Lung (tissue), 11 donors: ENCODE measurements at regions not wholly inside any gene's neighbourhood (a gene's known extent, or its start where the extent isn't known, plus 50 kb on each side); places are given as distances from the start of the nearest gene placed in this dataset.

Source experiments
- ATAC-seq: fragments of 200-7000 bp; cut with Tn5 transposase; one replicate; pipeline ENCODE4 v1.9.1; 2020; ENCODE audit warnings: moderate number of reproducible peaks; ENCODE audit not compliant: insufficient read depth, low FRiP score
- DNase-seq, 3 donors: peaks; one replicate each; pipeline ENCODE4 v3.0.0-alpha.2; 2013 to 2017
- H3K27ac ChIP-seq, 2 donors: one replicate each; pipeline ENCODE4 v1.5.1; 2013; ENCODE audit warnings: mild to moderate bottlenecking in 2 of 2, moderate library complexity in 2 of 2, control low read depth in 1 of 2, inconsistent platforms in 1 of 2, low read depth in 1 of 2, low read length in 1 of 2
- H3K27me3 ChIP-seq, 3 donors: one replicate each; pipeline ENCODE4 v1.5.1; 2013; ENCODE audit warnings: low read length in 2 of 3; ENCODE audit not compliant: control insufficient read depth in 3 of 3, insufficient read depth in 3 of 3
- H3K36me3 ChIP-seq, 4 donors: one replicate each; pipeline ENCODE4 v1.5.1; 2013; ENCODE audit warnings: low read length in 4 of 4, mild to moderate bottlenecking in 1 of 4, moderate library complexity in 1 of 4; ENCODE audit not compliant: control insufficient read depth in 4 of 4, insufficient read depth in 4 of 4
- H3K4me1 ChIP-seq, 5 donors: one replicate each; pipeline ENCODE4 v1.5.1; 2013; ENCODE audit warnings: low read length in 5 of 5, mild to moderate bottlenecking in 2 of 5, moderate library complexity in 1 of 5; ENCODE audit not compliant: control insufficient read depth in 5 of 5, insufficient read depth in 5 of 5
- H3K4me3 ChIP-seq: one replicate; pipeline ENCODE4 v1.5.1; 2013; ENCODE audit warnings: mild to moderate bottlenecking, control low read depth, moderate library complexity
- H3K9ac ChIP-seq, 2 donors: one replicate each; pipeline ENCODE4 v1.5.1; 2013; ENCODE audit warnings: low read length in 2 of 2, control low read depth in 1 of 2; ENCODE audit not compliant: insufficient read depth in 1 of 2
- H3K9me3 ChIP-seq, 4 donors: one replicate each; pipeline ENCODE4 v1.5.1; 2013; ENCODE audit warnings: low read length in 3 of 4, mild to moderate bottlenecking in 1 of 4, moderate library complexity in 1 of 4; ENCODE audit not compliant: control insufficient read depth in 4 of 4, insufficient read depth in 3 of 4
- WGBS, 2 donors: extraction: QIAGEN DNeasy Blood & Tissue Kit; methylation state at CpG; one replicate each; pipeline ENCODE4 v1.1.7; 2013; 5-methylcytosine and 5-hydroxymethylcytosine counted together
- TF ChIP-seq, protein P1 (sequence below): IDR thresholded peaks from 2 replicates; pipeline ENCODE4 v1.5.1; 2012; ENCODE audit warnings: mild to moderate bottlenecking; ENCODE audit errors: control extremely low read depth, extremely low read depth
- donor health status: control.
- donor health status: control.
- donor health status: Bipolar disorder and iron deficiency.
- donor health status: healthy.
- donor health status: DM: yes; HTN: yes; CAD: no.

DNA sequence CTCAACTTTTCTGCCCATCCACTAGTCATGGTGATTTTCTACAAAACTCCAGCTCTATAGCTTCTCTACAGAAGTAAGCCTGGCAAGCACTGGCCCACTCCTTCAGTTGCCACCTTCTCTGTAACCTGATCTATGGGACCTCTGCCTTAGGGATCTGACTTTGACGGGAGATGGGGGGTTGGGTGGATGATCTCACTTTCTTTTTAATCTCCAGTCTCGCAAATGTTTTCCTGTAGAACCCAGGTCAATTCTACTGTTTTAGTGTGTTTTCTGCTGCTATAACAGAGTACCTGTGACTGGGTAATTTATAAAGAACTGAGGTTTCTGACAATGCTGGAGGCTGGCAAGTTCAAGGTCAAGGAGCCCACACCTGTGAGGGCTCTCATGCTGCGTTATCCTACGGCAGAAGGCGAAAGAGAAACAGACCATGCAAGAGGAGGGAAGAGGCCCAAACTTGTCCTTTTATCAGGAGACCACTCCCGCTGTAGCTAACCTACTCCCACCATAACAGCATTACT, 189.9 kb upstream of the THRB start:
- ATAC-seq: no peak
- no peak overlapping the region for H3K27ac ChIP-seq
- no peak overlapping the region for H3K9ac ChIP-seq
- H3K4me1 ChIP-seq: peaks cover 0 to 7% (median 3%) of the 10 kb centered on the region in 5 donors
- H3K9me3 ChIP-seq: no peaks in the 10 kb centered on the region
- TF ChIP-seq, protein P1, sequence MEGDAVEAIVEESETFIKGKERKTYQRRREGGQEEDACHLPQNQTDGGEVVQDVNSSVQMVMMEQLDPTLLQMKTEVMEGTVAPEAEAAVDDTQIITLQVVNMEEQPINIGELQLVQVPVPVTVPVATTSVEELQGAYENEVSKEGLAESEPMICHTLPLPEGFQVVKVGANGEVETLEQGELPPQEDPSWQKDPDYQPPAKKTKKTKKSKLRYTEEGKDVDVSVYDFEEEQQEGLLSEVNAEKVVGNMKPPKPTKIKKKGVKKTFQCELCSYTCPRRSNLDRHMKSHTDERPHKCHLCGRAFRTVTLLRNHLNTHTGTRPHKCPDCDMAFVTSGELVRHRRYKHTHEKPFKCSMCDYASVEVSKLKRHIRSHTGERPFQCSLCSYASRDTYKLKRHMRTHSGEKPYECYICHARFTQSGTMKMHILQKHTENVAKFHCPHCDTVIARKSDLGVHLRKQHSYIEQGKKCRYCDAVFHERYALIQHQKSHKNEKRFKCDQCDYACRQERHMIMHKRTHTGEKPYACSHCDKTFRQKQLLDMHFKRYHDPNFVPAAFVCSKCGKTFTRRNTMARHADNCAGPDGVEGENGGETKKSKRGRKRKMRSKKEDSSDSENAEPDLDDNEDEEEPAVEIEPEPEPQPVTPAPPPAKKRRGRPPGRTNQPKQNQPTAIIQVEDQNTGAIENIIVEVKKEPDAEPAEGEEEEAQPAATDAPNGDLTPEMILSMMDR: no peak
- 88 to 93% methylated on average over 6 of the region's 6 CpGs for WGBS, 2 donors
- DNase-seq: no peak
- no peak overlapping the region for H3K4me3 ChIP-seq
- H3K27me3 ChIP-seq: no peaks in the 10 kb centered on the region
- no peaks in the 10 kb centered on the region for H3K36me3 ChIP-seq

DNA sequence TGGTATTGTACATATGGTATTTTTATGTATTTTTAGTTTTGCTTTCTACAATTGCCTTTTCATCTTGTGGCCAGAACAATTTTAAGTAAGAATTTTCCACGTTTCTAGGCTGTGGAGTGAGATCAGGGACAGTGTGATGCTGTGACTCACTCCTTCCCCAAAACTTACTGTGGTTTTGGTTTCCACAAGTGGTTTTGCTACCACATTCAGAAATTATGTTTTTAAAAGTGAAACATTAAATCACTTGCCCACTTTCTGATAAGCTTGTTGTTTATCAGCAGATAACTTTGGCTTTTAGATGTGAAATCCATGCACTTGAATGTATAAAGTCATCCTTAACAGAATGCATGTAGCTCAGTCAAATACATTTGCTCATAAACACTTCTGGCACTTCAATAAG, 192.2 kb upstream of the THRB start:
- H3K4me3 ChIP-seq: no peak overlapping the region
- no peak for DNase-seq
- H3K27me3 ChIP-seq: no peaks in the 10 kb centered on the region
- no peak for ATAC-seq
- H3K9me3 ChIP-seq: no peaks in the 10 kb centered on the region
- TF ChIP-seq, protein P1: no peak
- peaks cover 0 to 7% (median 3%) of the 10 kb centered on the region in 5 donors for H3K4me1 ChIP-seq
- H3K36me3 ChIP-seq: no peaks in the 10 kb centered on the region
- H3K27ac ChIP-seq: no peak overlapping the region
- H3K9ac ChIP-seq: no peak overlapping the region
- WGBS, 2 donors: 16 to 34% methylated on average over 1 of the region's 1 CpG

DNA sequence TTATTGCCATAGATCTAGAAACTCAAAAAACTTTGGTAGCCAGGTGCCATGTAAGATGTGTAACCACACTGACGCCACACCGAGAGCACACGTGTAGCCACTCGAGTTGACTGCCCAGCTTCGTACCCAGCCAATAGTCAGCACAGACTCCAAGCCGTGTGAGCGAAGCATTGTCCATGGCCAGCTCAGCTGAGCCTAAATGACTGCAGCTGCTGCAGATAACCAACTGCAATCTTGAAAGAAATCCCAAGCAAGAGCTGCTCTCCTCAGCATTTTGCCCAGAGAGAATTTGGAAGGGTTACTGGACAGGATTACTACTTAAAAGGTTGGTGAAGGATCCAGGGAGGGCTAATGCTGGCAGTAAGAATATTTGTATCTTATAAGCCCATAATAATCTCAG, 193.0 kb upstream of the THRB start:
- TF ChIP-seq, protein P1: no peak
- Histone ChIP-seq H3K9ac (no peak overlapping the region), H3K36me3 (no peaks in the 10 kb centered on the region), H3K9me3 (no peaks in the 10 kb centered on the region), H3K27me3 (no peaks in the 10 kb centered on the region), H3K4me1 (peaks cover 0 to 7% (median 3%) of the 10 kb centered on the region in 5 donors), H3K27ac (no peak overlapping the region), H3K4me3 (no peak overlapping the region)
- WGBS, 2 donors: 84 to 92% methylated on average over 7 of the region's 7 CpGs
- DNase-seq (peak in 1 of 3 donors; percentile 28), ATAC-seq (no peak)
